Endothelial cell (in vitro differentiated cells): ENCODE measurements at regions not wholly inside any gene's neighbourhood (a gene's known extent, or its start where the extent isn't known, plus 50 kb on each side); places are given as distances from the start of the nearest gene placed in this dataset.

Source experiments
- DNase-seq: peaks from one replicate; pipeline ENCODE4 v3.0.0; 2021; ENCODE audit warnings: low spot score
- H3K27ac Mint-ChIP-seq: one replicate; pipeline ENCODE4 v1.8.0; 2021; ENCODE audit warnings: mixed read lengths, inconsistent platforms; ENCODE audit not compliant: unreplicated experiment
- H3K27me3 Mint-ChIP-seq: one replicate; pipeline ENCODE4 v1.8.0; 2021; ENCODE audit warnings: mild to moderate bottlenecking, moderate library complexity, mixed read lengths, inconsistent platforms; ENCODE audit not compliant: unreplicated experiment
- H3K36me3 Mint-ChIP-seq: one replicate; pipeline ENCODE4 v1.8.0; 2021; ENCODE audit warnings: mild to moderate bottlenecking, low read depth, mixed read lengths, inconsistent platforms; ENCODE audit not compliant: unreplicated experiment
- H3K4me1 Mint-ChIP-seq: one replicate; pipeline ENCODE4 v1.8.0; 2021; ENCODE audit warnings: mild to moderate bottlenecking, mixed read lengths, inconsistent platforms; ENCODE audit not compliant: unreplicated experiment
- H3K4me3 Mint-ChIP-seq: one replicate; pipeline ENCODE4 v1.8.0; 2021; ENCODE audit warnings: mild to moderate bottlenecking, mixed read lengths, inconsistent platforms; ENCODE audit not compliant: unreplicated experiment
- H3K9me3 Mint-ChIP-seq: one replicate; pipeline ENCODE4 v1.8.0; 2021; ENCODE audit warnings: mixed read lengths, inconsistent platforms; ENCODE audit not compliant: unreplicated experiment
- TF ChIP-seq, protein P1 (sequence below): fragments of 200-600 bp; sonication (generic); IDR thresholded peaks from one replicate; pipeline ENCODE4 v1.5.0; 2021; ENCODE audit warnings: antibody characterized with exemption; ENCODE audit not compliant: unreplicated experiment

GRCh38 chr2:145875016-145875415 is 1355.1 kb upstream of the ZEB2 start:
- no peak for DNase-seq
- Mint-ChIP-seq H3K4me3 (no peak overlapping the region), H3K27ac (no peak overlapping the region), H3K9me3 (no peaks in the 10 kb centered on the region), H3K27me3 (no peaks in the 10 kb centered on the region), H3K4me1 (no peaks in the 10 kb centered on the region), H3K36me3 (no peaks in the 10 kb centered on the region)
- TF ChIP-seq, protein P1, sequence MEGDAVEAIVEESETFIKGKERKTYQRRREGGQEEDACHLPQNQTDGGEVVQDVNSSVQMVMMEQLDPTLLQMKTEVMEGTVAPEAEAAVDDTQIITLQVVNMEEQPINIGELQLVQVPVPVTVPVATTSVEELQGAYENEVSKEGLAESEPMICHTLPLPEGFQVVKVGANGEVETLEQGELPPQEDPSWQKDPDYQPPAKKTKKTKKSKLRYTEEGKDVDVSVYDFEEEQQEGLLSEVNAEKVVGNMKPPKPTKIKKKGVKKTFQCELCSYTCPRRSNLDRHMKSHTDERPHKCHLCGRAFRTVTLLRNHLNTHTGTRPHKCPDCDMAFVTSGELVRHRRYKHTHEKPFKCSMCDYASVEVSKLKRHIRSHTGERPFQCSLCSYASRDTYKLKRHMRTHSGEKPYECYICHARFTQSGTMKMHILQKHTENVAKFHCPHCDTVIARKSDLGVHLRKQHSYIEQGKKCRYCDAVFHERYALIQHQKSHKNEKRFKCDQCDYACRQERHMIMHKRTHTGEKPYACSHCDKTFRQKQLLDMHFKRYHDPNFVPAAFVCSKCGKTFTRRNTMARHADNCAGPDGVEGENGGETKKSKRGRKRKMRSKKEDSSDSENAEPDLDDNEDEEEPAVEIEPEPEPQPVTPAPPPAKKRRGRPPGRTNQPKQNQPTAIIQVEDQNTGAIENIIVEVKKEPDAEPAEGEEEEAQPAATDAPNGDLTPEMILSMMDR, result no peak

- Mint-ChIP-seq H3K9me3 (no peaks in the 10 kb centered on the region), H3K4me3 (no peak overlapping the region), H3K27me3 (no peaks in the 10 kb centered on the region), H3K36me3 (no peaks in the 10 kb centered on the region), H3K27ac (no peak overlapping the region), H3K4me1 (no peaks in the 10 kb centered on the region)
- TF ChIP-seq, protein P1, result no peak
- DNase-seq, result no peak
Observed at GRCh38 chr2:145874466-145874865, 1354.5 kb upstream of the ZEB2 start.

DNA sequence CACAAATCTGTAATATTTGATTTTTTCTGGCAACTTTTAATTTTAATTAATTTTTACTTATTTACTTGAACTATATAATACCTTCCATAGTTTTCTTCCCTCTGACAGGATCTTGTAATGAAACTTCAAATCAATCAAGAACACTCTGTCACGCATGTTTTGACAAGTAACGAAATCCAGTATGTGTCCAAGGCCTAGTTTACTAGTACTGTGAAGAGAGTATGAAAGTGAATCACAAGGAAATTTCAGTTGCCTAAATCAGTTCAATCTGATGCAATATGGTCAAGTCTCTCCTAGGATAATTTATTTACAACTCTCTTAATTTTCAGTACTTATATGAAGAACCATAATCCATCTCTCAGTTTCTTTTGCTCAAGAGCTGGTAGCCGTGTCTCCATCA is 1344.6 kb upstream of the ZEB2 start:
- DNase-seq, result no peak
- Mint-ChIP-seq H3K27me3 (no peaks in the 10 kb centered on the region), H3K9me3 (no peaks in the 10 kb centered on the region)

DNA sequence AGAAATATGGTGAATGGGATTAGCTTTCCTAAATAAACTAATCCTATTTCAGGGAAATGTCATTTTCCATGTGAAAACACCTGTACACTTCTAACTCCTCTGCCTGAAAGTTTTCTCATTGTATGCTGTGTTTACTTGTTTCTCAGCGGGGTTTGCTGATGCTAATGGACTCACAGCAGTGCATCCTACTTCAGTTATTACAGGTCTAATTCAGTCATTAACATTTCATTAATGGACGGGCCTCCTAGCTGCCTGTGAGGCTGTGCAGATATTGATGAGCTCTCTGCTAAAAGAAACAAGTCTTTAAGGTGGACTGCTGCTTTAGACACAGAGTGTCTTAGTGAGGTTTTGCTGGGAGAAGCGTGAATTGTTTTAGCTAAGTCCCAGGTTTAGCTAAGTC is 1342.0 kb upstream of the ZEB2 start:
- Mint-ChIP-seq H3K36me3 (no peaks in the 10 kb centered on the region), H3K27ac (no peak overlapping the region), H3K4me1 (no peaks in the 10 kb centered on the region), H3K9me3 (no peaks in the 10 kb centered on the region), H3K27me3 (no peaks in the 10 kb centered on the region), H3K4me3 (no peak overlapping the region)
- DNase-seq, result no peak
- TF ChIP-seq, protein P1, result no peak

More for the DNA sequence above, 1344.6 kb upstream of the ZEB2 start:
- Mint-ChIP-seq H3K36me3 (no peaks in the 10 kb centered on the region), H3K4me1 (no peaks in the 10 kb centered on the region), H3K4me3 (no peak overlapping the region), H3K27ac (no peak overlapping the region)
- TF ChIP-seq, protein P1, result no peak

DNA sequence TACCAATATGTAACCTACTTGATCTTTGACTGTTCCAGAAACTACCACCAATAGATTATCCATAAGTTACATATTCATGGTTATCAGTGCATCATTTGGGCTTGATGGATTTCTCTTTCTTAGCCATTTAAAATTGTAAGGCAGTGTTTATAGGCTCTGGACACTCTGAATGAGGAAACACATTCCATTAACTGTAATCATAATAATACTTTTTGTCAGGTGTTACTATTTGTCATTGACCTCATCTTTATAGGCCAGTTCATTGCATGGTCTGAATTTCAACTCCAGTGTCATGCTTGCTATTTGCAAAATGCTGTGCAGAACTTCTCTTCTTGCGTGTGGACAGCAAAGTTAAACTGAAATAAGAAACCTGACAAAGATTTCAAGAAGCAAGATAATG is 1340.2 kb upstream of the ZEB2 start:
- H3K4me3 Mint-ChIP-seq, result no peak overlapping the region
- no peak for DNase-seq
- H3K4me1 Mint-ChIP-seq, result peaks cover 3% of the 10 kb centered on the region
- no peaks in the 10 kb centered on the region for H3K9me3 Mint-ChIP-seq
- no peaks in the 10 kb centered on the region for H3K27me3 Mint-ChIP-seq
- H3K27ac Mint-ChIP-seq, result no peak overlapping the region
- TF ChIP-seq, protein P1, result no peak
- H3K36me3 Mint-ChIP-seq, result no peaks in the 10 kb centered on the region
